Erythroblast (primary cell): ENCODE measurements at regions not wholly inside any gene's neighbourhood (a gene's known extent, or its start where the extent isn't known, plus 50 kb on each side); places are given as distances from the start of the nearest gene placed in this dataset.
"Not testable (repeated sequence)": the region's sequence is repeated elsewhere in the genome, so short reads cannot be mapped to it uniquely, and the experiment has no call there.

Experiments used
- DNase-seq, 2 experiments: peaks; one replicate each; lab custom pipeline; 2025; lab: John Stamatoyannopoulos, UW
- GATA1 ChIP-seq: IDR thresholded peaks from 2 replicates; pipeline ENCODE4 v1.6.1; 2011; ENCODE audit warnings: low read depth, mild to moderate bottlenecking, control low read depth, low read length, moderate library complexity
- POLR2A ChIP-seq: IDR thresholded peaks from 2 replicates; pipeline ENCODE4 v1.6.1; 2011; ENCODE audit warnings: mild to moderate bottlenecking, low read length

DNA sequence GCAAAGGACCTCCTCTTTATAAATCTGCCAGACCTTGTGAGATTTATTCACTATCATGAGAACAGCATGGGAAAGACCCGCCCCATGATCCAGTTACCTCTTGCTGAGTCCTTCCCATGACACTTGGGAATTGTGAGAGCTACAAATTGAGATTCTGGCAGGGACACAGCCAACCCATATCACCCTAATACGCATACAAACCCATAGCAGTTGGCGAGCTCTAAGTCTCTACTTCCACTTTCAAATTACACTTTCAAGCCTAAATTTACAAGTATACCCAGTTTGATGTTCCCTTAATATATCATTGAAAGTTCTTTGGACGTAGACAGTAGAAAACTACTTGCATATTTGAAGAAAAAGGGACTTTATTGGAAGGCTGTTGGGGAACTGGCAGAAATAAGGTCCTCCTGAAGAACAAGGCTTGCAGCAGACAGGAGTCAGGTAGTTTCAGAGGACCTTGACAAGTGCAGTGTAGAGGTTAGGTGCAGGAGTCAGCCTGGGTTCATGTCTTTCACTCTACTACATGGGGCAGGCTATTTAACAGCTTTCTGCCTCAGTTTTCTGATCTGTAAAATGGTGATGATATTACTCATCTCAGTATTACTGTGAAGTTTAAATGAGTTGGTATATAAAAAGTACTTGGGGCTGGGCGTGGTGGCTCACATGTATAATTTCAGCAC lies 107.9 kb upstream of the EEF2KMT start:
- DNase-seq = no peak
- TF ChIP-seq POLR2A (no peak), GATA1 (no peak)

DNA sequence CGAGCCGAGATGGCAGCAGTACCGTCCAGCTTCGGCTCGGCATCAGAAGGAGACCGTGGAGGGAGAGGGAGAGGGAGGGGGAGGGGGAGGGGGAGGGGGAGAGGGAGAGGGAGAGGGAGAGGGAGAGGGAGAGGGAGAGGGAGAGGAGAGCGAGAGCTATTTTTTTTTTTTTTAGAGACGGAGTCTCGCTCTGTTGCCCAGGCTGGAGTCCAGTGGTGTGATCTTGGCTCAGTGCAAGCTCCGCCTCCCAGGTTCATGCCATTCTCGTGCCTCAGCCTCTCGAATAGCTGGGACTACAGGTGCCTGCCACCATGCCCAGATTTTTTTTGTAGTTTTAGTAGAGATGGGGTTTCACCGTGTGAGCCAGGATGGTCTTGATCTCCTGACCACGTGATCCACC lies 106.1 kb upstream of the EEF2KMT start:
- not testable (repeated sequence) for DNase-seq

DNA sequence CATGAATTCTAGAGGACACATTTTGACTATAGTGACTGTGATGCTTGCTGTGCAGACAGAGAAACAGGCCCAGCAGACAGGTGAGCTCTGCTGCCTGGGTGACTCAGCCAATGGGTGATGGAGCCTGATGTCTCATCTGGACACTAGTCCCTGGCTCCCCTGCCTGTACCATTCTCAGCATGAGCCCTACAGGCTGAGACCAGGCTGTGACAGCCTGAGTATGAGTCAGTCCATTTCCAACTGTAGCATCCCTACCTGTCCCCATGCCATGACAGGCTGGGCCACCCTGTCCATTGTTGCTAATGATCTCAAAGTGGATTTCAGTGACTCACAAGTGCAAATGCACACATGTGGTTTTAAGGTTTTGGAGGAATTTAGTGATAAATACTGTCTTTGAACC lies 102.5 kb upstream of the EEF2KMT start:
- no peak for DNase-seq
- TF ChIP-seq POLR2A = no peak
- no peak for TF ChIP-seq GATA1

DNA sequence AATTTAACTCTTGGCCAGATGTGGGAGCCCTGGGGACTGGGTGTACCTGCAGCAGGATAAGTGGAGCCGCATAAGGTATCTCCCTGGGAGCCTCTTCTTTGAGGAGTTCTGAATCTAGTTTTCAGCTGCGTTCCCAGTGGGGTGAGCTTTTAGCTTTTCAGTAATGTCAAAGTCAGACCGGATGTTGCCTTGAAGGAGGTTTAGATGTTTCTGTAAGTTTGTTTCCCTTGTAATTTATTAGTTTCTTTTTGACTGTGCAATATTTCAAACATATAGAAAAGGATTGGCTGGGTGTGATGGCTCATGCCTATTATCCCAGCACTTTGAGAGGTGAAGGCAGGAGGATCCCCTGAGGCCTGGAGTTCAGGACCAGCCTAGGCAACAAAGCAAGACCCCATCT lies 98.6 kb upstream of the EEF2KMT start:
- no peak for DNase-seq
- no peak for TF ChIP-seq GATA1
- no peak for TF ChIP-seq POLR2A

DNA sequence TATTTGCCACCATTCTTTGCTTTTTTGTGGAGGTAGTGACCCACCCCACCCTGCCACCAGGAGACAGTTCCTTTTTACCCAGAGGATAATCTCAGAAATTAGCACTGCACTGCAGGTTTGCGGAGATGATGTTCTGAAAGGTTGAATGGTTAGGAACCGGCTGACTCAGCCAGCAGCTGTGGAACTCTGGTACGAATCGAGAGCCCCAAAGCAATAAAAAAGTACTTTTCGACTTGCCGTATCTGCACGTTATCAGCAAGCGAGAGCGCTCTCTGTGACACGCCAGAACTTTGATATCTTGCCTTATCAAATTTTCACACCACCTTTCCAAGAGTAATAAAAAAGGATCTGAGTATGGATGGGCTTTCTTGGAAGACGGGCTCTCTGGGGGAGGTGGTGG lies 96.3 kb upstream of the EEF2KMT start:
- DNase-seq = no peak
- TF ChIP-seq GATA1 (no peak), POLR2A (no peak)

DNA sequence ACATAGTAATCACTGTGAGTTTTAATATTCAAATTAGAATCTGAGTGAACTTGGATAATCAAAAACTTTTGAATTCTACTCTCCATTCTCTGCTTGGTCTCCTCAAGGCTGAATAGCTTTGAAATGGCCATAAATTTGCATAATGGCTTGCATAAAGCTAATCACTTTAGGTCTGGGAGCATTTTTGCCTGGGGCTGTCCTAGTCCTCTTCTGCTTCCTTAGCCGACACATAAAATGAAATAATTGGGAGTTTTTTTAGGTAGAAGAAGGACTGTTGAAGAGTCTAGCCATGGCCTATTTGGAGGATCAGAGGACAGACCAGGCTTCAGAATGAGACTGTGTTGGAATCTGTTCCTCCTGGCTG lies 91.4 kb upstream of the EEF2KMT start:
- no peak for DNase-seq
- TF ChIP-seq GATA1 (no peak), POLR2A (no peak)

DNA sequence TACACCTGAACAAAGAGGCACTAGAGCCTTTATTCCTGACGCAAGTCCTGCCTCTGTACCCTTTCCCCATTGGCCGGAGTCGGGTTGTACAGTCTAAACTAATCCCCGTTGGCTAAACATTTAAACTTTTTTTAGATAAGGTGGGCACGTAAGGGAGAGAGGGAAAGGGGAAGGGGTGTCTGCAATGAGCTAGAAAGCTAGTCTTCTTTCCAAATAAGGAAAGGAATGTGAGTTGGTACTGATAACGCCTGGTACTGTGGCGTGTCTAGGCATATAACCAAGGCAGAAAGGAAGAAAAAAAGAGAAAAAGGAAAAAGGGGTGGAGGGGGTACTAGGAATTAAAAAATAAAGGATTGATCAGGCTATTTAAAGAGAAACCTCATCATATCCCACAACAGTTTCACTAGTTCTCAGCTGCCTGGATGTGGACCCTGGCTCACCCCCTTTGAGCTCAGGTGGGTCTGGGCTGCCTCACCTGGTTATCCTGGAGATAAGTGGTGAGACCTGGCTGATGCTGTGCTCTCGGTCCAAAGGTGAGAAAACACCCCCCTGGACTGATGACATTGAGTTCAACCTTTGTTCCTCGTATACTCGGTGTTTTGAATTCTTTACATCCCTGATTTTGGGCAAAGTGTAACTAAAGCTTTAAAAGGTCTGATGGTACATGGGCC lies 90.9 kb upstream of the EEF2KMT start:
- no peak for TF ChIP-seq GATA1
- no peak for TF ChIP-seq POLR2A
- DNase-seq = no peak

DNA sequence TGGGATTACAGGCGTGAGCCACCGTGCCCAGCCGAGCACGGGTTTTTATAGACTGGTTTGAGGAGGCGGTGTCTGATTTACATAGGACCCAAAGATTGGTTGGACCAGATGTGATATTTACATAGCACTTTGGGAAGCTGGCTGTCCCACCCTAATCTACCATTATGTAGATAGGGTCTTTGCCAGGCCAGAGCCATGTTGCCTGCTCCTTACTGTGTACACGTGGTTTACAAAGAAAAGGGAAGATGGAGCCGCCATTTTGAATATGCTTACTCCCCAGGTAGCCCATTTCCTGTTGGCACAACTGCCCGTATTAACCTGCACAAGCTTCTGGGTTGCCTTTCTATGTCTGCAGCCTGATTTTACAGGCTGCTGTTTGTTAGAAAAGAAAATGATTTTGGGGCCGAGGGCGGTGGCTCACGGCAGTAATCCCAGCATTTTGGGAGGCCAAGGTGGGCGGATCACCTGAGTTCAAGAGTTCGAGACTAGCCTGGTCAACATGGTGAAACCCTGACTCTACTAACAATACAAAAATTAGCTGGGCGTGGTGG lies 89.9 kb upstream of the EEF2KMT start:
- TF ChIP-seq POLR2A (no peak), GATA1 (no peak)
- no peak for DNase-seq

DNA sequence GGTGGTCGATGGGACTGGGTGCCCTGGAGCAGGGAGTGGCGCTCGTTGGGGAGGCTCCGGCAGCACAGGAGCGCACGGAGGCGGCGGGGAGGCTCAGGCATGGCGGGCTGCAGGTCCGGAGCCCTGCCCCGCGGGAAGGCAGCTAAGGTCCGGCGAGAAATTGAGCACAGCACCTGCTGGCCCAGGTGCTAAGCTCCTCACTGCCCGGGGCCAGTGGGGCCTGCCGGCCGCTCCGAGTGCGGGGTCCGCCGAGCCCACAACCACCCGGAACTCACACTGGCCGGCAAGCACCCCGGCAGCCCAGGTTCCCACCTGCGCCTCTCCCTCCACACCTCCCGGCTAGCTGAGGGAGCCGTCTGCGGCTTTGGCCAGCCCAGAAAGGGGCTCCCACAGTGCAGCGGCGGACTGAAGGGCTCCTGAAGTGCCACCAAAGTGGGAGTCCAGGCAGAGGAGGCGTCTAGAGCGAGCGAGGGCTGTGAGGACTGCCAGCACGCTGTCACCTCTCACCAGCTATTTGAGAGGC lies 88.8 kb upstream of the EEF2KMT start:
- no peak for DNase-seq
- no peak for TF ChIP-seq POLR2A
- no peak for TF ChIP-seq GATA1

DNA sequence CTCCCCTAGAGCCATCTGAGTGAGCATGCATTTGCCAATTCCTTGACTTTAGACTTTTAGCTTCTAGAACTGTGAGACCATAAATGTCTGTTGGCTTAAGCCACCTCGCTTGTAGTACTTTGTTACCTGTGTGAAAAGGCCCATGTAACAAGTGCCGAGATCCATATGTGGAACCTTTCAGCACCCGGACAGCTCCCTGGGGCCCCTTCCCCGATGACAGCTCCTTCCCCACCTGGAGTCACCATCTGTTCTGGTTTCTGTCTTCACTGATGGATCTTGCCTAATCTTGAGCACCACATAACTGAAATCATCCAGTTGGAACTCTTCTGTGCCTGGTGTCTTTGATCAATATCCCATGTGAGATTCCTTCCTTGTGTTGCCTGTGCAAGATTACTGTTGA lies 78.9 kb upstream of the EEF2KMT start:
- no peak for TF ChIP-seq POLR2A
- TF ChIP-seq GATA1 = no peak
- DNase-seq = no peak

DNA sequence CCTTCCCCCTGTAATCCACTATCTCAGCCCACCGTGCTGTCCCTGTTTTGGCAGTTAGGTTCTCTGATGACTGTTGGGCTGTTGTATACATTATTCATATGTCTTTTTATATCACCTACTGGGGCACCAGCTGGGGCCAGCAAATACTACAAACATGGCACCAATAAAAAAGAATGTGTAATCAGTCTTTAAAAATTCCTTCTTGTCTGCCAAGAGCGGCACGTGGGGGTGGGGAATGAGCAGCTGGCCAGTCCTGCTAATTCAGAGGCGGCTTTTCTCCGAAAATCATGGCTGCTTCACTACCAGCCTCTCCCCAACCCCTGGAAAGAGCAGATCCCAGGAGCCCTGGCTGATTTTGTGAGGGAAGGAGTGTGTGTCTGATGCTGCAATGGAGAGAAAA lies 77.7 kb upstream of the EEF2KMT start:
- DNase-seq = no peak
- no peak for TF ChIP-seq GATA1
- TF ChIP-seq POLR2A = no peak

DNA sequence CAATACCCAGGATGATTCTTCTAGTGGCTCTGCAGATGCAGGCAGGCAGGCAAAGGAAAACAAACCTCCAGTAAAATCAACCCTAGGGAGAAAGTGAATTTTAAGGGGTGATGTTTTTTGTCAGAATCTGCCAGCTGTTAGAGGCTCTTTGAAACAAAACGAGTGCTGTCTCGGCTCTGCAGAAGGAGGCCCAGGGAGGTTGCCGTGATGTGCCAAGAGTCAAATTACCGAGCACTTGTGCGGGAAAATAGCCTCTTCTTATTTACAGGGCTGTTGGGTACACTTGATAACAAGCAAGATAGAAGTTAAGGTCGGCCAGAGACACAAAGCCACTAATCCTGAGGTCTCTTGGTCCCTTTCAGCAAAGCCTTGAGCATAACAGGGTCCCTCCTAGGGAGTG lies 68.9 kb upstream of the EEF2KMT start:
- DNase-seq = no peak

DNA sequence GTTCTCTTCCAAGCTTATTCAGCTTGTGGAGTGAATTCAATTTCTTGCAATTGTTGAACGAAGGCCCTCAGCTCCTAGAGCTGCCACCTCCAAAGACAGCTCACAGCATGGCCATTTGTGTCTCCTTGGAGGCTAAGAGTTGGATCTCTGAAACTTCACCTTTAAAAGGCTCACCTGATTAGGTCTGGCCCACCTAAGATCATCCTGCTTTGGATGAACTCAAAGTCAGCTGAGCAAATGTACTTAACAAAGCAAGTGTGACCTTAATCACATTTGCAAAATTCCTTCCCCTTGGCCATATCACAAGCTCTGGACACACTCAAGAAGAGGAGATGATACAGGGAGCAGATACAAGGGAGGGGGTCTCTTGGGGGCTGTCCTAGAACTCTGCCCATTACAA lies 67.8 kb upstream of the EEF2KMT start:
- DNase-seq = not testable (repeated sequence)

More for the DNA sequence above, 68.9 kb upstream of the EEF2KMT start:
- TF ChIP-seq POLR2A = no peak
- TF ChIP-seq GATA1 = no peak

DNA sequence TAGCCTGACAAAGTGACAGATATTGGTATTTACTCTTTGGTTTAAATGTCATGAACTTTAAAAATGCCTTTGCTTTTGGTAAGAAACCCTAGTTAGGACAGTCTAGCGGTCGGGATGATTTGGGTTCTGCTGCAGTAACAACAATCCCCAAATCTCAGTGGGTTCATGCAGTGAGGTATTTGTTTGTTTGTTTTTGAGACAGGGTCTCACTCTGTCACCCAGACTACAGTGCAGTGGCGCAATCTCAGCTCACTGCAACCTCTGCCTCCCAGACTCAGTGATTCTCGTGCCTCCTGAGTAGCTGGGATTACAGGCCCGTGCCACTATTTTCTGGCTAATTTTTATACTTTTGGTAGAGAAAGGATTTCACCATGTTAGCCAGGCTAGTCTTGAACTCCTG lies 65.2 kb upstream of the EEF2KMT start:
- DNase-seq = not testable (repeated sequence)

DNA sequence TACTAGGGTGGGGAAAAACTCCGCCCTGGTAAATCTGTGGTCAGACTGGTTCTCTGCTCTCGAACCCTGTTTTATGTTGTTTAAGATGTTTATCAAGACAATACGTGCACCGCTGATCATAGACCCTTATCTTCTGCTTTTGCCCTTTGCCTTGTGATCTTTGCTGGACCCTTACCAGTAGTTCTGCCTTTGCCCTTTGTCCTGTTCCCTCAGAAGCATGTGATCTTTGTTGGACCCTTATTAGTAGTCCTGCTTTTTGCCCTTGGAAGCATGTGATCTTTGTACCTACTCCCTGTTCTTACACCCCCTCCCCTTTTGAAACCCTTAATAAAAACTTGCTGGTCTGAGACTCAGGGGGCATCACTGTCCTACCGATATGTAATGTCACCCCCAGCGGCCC lies 64.3 kb upstream of the EEF2KMT start:
- DNase-seq = not testable (repeated sequence)

DNA sequence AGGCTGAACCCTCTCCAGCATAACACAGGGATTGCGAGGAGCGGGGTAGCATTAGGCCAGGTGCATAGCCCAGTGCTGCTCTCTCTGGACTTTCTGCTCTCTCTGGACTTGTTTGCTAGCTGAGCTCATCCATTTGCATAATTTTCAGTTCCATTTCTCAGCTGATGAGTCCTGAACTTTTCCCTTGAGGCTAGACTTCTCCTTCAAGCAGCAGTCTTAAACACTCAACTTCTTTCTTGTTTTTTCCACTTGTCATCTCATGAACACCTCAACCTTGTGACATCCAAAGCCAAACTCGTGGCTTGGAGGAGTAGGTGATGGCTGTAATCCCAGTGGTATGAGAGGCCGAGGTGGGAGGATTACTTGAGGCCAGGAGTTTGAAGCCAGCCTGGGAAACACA lies 62.4 kb upstream of the EEF2KMT start:
- not testable (repeated sequence) for DNase-seq

DNA sequence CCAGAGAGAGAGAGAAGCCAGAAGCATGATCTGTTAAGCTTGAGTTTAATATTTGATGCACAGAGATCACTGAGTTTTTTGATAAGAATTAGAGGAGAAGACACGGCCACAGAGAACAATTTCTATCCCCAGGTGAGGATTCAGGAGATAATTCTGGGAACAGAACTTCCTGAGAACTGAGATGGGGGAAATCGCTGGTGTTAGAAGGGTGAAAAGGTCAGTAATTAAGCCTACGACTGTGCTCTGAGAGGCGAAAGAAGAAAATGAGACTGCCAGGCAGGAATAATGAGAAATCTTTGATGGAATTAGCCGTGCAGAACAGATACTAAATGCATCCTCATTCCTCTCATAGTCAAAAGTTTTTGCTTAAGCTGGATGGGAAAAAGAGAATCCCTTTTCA lies 61.9 kb upstream of the EEF2KMT start:
- DNase-seq = not testable (repeated sequence)
